ENCODE measurements at regions not wholly inside any gene's neighbourhood (a gene's known extent, or its start where the extent isn't known, plus 50 kb on each side); places are given as distances from the start of the nearest gene placed in this dataset.

- peak; percentile 93 for DNase-seq (ENCODE audit: low read depth in 2 of 2)
- no peak overlapping the region for H3K4me2 ChIP-seq (ENCODE audit: extremely low read depth, insufficient read depth, low read length)
These were observed 295.5 kb upstream of the CLINT1 start for GRCh38 chr5:158154226-158155005.

DNA sequence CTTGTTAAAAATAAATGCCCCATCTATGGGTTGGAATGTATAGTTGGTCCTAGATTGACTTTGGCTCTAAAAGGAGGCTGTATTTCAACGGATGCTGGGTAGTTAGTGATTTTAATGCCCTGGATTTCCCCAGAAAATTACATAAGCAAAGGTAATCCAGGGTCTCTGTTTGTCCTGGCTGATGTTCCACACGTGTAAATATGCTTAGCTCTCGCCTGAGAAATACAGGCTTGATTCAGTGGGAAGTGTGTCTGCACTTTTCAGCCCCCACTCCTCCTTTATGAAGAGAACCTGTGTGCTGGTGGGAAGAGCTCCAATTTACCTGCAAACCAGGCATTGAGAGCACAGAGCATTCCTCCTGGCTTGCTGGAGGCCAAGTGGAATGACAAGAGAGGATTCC is 294.6 kb upstream of the CLINT1 start:
- Histone ChIP-seq H2AFZ (ENCODE audit: low read length) (no peak overlapping the region), H3K36me3 (ENCODE audit: control insufficient read depth, insufficient read depth, low read length) (no peaks in the 10 kb centered on the region), H3K4me1 (ENCODE audit: control insufficient read depth, extremely low read depth, insufficient read depth, low read length) (peaks cover 4% of the 10 kb centered on the region), H3K9ac (ENCODE audit: insufficient read depth, low read length) (no peak overlapping the region), H3K27ac (ENCODE audit: insufficient read depth, low read length) (no peak overlapping the region), H3K4me3 (replicated peaks in 1 of 4; ENCODE audit: control extremely low read depth in 1 of 4, insufficient read depth in 1 of 4, low read depth in 3 of 4, low read length in 4 of 4) (no peak overlapping the region), H3K27me3 (ENCODE audit: control insufficient read depth, insufficient read depth, low read length) (no peaks in the 10 kb centered on the region), H3K79me2 (ENCODE audit: control insufficient read depth, insufficient read depth, low read length) (no peaks in the 10 kb centered on the region), H3K9me3 (ENCODE audit: control insufficient read depth, insufficient read depth, low read depth, low read length) (no peaks in the 10 kb centered on the region), H3K4me2 (ENCODE audit: extremely low read depth, insufficient read depth, low read length) (no peak overlapping the region), H4K20me1 (ENCODE audit: control insufficient read depth, extremely low read depth, insufficient read depth, low read length) (no peaks in the 10 kb centered on the region)
- no peak for DNase-seq (ENCODE audit: low read depth in 2 of 2)
- TF ChIP-seq EZH2 (IDR thresholded peaks at IDR 0.05; ENCODE audit: low read length, missing control alignments), result no peak
- TF ChIP-seq, protein P1, sequence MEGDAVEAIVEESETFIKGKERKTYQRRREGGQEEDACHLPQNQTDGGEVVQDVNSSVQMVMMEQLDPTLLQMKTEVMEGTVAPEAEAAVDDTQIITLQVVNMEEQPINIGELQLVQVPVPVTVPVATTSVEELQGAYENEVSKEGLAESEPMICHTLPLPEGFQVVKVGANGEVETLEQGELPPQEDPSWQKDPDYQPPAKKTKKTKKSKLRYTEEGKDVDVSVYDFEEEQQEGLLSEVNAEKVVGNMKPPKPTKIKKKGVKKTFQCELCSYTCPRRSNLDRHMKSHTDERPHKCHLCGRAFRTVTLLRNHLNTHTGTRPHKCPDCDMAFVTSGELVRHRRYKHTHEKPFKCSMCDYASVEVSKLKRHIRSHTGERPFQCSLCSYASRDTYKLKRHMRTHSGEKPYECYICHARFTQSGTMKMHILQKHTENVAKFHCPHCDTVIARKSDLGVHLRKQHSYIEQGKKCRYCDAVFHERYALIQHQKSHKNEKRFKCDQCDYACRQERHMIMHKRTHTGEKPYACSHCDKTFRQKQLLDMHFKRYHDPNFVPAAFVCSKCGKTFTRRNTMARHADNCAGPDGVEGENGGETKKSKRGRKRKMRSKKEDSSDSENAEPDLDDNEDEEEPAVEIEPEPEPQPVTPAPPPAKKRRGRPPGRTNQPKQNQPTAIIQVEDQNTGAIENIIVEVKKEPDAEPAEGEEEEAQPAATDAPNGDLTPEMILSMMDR (conservative IDR thresholded peaks at IDR 0.05 in 1 of 2, IDR thresholded peaks at IDR 0.05 in 1 of 2; ENCODE audit: low read depth in 1 of 2, low read length in 2 of 2), result no peak

More at GRCh38 chr5:158154226-158155005, 295.5 kb upstream of the CLINT1 start:
- Histone ChIP-seq H3K36me3 (ENCODE audit: control insufficient read depth, insufficient read depth, low read length) (no peaks in the 10 kb centered on the region), H4K20me1 (ENCODE audit: control insufficient read depth, extremely low read depth, insufficient read depth, low read length) (no peaks in the 10 kb centered on the region), H2AFZ (ENCODE audit: low read length) (no peak overlapping the region), H3K9me3 (ENCODE audit: control insufficient read depth, insufficient read depth, low read depth, low read length) (no peaks in the 10 kb centered on the region), H3K79me2 (ENCODE audit: control insufficient read depth, insufficient read depth, low read length) (no peaks in the 10 kb centered on the region), H3K27me3 (ENCODE audit: control insufficient read depth, insufficient read depth, low read length) (no peaks in the 10 kb centered on the region), H3K4me1 (ENCODE audit: control insufficient read depth, extremely low read depth, insufficient read depth, low read length) (peaks cover 4% of the 10 kb centered on the region), H3K9ac (ENCODE audit: insufficient read depth, low read length) (no peak overlapping the region), H3K27ac (ENCODE audit: insufficient read depth, low read length) (no peak overlapping the region), H3K4me3 (replicated peaks in 1 of 4; ENCODE audit: control extremely low read depth in 1 of 4, insufficient read depth in 1 of 4, low read depth in 3 of 4, low read length in 4 of 4) (no peak overlapping the region)
- TF ChIP-seq, protein P1 (conservative IDR thresholded peaks at IDR 0.05 in 1 of 2, IDR thresholded peaks at IDR 0.05 in 1 of 2; ENCODE audit: low read depth in 1 of 2, low read length in 2 of 2), result peak in 1 of 2 donors; percentile 5
- TF ChIP-seq EZH2 (IDR thresholded peaks at IDR 0.05; ENCODE audit: low read length, missing control alignments), result no peak

GRCh38 chr5:158152136-158152535 is 293.2 kb upstream of the CLINT1 start:
- Histone ChIP-seq H3K27me3 (ENCODE audit: control insufficient read depth, insufficient read depth, low read length) (no peaks in the 10 kb centered on the region), H3K4me2 (ENCODE audit: extremely low read depth, insufficient read depth, low read length) (no peak overlapping the region), H4K20me1 (ENCODE audit: control insufficient read depth, extremely low read depth, insufficient read depth, low read length) (no peaks in the 10 kb centered on the region), H3K4me3 (replicated peaks in 1 of 4; ENCODE audit: control extremely low read depth in 1 of 4, insufficient read depth in 1 of 4, low read depth in 3 of 4, low read length in 4 of 4) (no peak overlapping the region), H3K9ac (ENCODE audit: insufficient read depth, low read length) (no peak overlapping the region), H3K36me3 (ENCODE audit: control insufficient read depth, insufficient read depth, low read length) (no peaks in the 10 kb centered on the region), H3K9me3 (ENCODE audit: control insufficient read depth, insufficient read depth, low read depth, low read length) (no peaks in the 10 kb centered on the region), H3K79me2 (ENCODE audit: control insufficient read depth, insufficient read depth, low read length) (no peaks in the 10 kb centered on the region), H3K27ac (ENCODE audit: insufficient read depth, low read length) (no peak overlapping the region), H2AFZ (ENCODE audit: low read length) (no peak overlapping the region), H3K4me1 (ENCODE audit: control insufficient read depth, extremely low read depth, insufficient read depth, low read length) (peaks cover 4% of the 10 kb centered on the region)
- DNase-seq (ENCODE audit: low read depth in 2 of 2), result peak in 1 of 2 donors; percentile 63
- TF ChIP-seq, protein P1 (conservative IDR thresholded peaks at IDR 0.05 in 1 of 2, IDR thresholded peaks at IDR 0.05 in 1 of 2; ENCODE audit: low read depth in 1 of 2, low read length in 2 of 2), result no peak
- no peak for TF ChIP-seq EZH2 (IDR thresholded peaks at IDR 0.05; ENCODE audit: low read length, missing control alignments)
